GM19328 (cell line): ENCODE measurements at regions not wholly inside any gene's neighbourhood (a gene's known extent, or its start where the extent isn't known, plus 50 kb on each side); places are given as distances from the start of the nearest gene placed in this dataset.

Experiments
- ATAC-seq: cut with Tn5 transposase; IDR thresholded peaks from one replicate; pipeline ENCODE4 v1.9.1; 2021; ENCODE audit warnings: mild to moderate bottlenecking, moderate library complexity; ENCODE audit not compliant: unreplicated experiment

DNA sequence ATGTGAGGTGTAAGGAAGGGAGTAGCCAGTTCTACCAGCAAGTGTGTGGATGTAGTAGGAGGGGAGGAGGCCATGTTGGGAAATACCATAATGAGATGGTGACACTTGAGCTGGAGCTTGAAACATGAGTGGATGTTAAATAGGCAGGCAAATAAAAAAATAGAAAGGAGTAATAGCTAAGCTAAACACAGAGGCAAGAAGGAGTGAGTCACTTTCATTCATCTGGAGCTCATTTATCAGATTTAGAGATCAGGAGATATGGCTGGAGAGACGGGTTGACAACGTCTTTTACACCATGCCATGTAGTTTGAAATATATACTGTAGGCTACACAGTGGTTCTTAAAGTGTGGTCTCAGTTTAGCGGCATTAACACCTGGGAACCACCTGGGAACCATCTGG, 390.5 kb downstream of the DIPK2A start:
- ATAC-seq: no peak

DNA sequence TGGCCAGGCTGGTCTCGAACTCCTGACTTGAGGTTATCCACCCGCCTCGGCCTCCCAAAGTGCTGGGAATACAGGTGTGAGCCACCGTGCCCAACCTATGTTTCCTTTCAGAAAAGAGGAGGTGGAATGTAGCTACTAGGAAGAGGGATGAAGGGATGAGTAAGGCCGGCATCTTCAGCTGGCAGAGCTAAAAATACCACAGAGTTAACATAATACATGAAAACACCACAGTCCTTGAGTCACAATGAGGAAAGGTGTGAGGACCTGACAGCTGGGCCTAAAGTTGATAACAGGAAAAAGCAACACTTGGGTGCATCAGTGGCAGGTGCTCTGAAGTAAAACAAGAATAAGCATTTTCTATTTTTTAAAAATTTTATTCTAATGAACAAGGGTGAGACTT, 392.2 kb downstream of the DIPK2A start:
- ATAC-seq: no peak

- ATAC-seq: no peak
Measured at GRCh38 chr3:144364737-144365136, 393.1 kb downstream of the DIPK2A start.

GRCh38 chr3:144369129-144369879, 397.7 kb downstream of the DIPK2A start:
- no peak for ATAC-seq

DNA sequence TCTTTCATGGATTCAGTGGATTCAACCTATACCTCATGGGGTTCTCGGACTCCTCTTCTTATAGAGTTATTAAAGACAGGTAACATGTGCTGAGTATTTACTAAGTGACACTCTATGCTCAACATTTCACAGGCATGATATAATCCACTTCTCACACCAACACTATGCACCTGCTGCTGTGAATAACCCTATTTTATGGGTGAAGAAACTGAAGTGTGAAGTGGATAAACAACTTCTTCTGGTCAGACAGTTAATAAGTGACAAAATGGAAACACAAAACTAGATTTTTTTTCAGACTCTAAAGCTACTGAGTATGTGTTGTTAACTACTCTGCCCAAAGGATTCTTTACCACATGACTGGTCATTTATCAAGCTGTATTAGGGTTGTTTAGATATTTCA, 403.5 kb downstream of the DIPK2A start:
- no peak for ATAC-seq

DNA sequence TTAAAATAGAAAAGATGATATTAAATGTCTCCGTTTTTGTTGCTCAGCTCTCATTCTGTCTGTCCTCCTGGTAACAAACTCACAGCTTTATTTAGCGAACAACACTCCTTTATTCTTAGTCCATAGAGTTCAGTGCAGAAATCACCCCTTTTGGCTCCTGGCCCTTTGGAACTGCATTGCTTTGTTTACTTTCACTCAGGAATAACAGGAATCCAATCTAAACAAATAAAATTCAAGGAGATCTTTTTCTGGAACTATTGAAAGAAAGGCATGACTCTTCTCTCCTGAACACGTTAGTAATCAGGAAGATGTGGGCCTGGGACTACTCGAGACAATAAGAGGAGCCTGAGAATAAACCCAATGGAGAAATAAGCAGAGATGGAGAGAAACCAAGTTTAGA, 409.2 kb downstream of the DIPK2A start:
- no peak for ATAC-seq

- ATAC-seq: no peak
Measured at GRCh38 chr3:144381607-144382006, 410.0 kb downstream of the DIPK2A start.

GRCh38 chr3:144384241-144384979, 412.8 kb downstream of the DIPK2A start:
- no peak for ATAC-seq

GRCh38 chr3:144390786-144391185, 419.2 kb downstream of the DIPK2A start:
- no peak for ATAC-seq

DNA sequence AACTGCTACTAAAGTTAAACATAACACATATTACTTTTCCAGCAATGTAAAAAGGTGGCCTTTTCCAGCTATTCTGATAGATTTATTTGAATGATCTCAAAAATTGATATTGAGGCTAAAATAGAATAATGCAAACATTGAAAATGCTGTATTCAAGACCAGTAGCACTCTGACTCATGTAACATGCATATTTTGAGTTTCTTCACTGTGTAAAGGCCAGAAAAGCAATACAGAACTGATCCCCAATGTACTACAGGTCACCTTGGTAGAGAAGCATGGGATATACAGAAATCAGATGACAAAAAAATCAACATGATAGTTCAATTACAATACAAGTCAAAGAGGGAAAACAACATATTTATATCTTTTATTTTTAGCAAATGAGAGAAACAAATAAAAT, 419.6 kb downstream of the DIPK2A start:
- no peak for ATAC-seq

- ATAC-seq: no peak
Measured at GRCh38 chr3:144394032-144394431, 422.4 kb downstream of the DIPK2A start.

- no peak for ATAC-seq
Measured at GRCh38 chr3:144402430-144402829, 430.8 kb downstream of the DIPK2A start.

- ATAC-seq: no peak
Measured at GRCh38 chr3:144403040-144403457, 431.4 kb downstream of the DIPK2A start.

GRCh38 chr3:144407335-144407734, 435.7 kb downstream of the DIPK2A start:
- no peak for ATAC-seq

DNA sequence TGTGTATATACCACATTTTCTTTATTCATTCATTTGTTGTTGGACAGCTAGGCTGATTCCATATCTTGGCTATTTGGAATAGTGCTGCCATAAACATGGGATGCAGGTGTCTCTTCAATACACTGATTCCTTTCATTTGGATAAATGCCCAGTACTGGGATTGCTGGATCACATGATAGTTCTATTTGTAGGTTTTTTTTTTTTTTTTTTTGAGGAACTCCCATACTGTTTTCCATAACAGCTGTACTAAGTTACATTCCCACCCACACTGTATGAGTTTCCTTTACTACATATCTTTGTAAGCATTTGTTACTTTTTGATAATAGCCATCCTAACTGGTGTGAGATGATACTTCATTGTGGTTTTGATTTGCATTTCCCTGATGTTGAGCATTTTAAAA, 437.7 kb downstream of the DIPK2A start:
- ATAC-seq: no peak

- ATAC-seq: no peak
Measured at GRCh38 chr3:144413068-144413467, 441.4 kb downstream of the DIPK2A start.

- no peak for ATAC-seq
Measured at GRCh38 chr3:144415492-144415891, 443.9 kb downstream of the DIPK2A start.

- ATAC-seq: no peak
Measured at GRCh38 chr3:144424606-144425005, 453.0 kb downstream of the DIPK2A start.

- no peak for ATAC-seq
Measured at GRCh38 chr3:144426366-144426765, 454.7 kb downstream of the DIPK2A start.

GRCh38 chr3:144426967-144427366, 455.3 kb downstream of the DIPK2A start:
- no peak for ATAC-seq

DNA sequence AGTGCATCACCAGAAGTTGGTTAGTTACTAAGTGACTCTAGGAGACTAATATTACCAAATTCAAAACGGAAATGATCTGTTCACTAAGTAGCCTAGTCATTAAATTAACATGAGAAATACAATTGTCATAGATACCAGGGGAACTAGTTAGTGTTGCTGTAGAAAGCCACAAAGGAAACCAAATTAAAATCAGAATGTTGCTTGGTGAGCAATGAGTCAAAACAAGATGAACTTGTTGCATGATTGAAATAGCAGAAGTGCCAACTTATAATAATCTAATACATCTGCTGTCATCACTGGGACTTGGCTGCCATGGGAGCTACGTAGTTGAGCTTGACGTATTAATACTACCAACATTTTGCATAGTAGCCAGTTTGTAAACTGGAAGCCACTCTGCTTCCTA, 458.1 kb downstream of the DIPK2A start:
- peak; percentile 57 for ATAC-seq

DNA sequence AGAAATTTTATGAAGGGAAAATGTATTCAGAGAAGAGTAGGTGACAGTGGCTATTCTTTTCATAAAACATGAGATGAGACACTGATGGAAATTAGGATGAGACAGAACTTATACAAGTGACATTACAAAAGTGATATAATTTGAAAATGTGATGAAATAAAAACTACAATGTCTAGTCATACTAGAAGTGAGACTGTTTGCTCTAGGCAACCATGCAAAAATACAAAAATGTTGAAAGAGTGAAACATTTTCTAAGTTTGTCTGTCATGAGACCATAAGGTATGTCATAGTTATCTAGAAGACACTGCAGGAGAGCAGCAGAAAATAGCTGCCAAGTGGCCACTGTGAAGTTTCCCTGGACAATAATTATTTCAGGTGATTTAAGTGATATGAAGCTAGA, 459.5 kb downstream of the DIPK2A start:
- no peak for ATAC-seq
